ENCODE measurements at regions not wholly inside any gene's neighbourhood (a gene's known extent, or its start where the extent isn't known, plus 50 kb on each side); places are given as distances from the start of the nearest gene placed in this dataset.

GRCh38 chr13:109412283-109412901, 374.0 kb downstream of the IRS2 start:
- Mint-ChIP-seq H3K27me3 (ENCODE audit: low read depth) (no peaks in the 10 kb centered on the region), H3K4me3 (peak overlapping the region; percentile 1), H3K9me3 (no peaks in the 10 kb centered on the region), H3K4me1 (peaks cover 11% of the 10 kb centered on the region), H3K27ac (no peak overlapping the region), H3K36me3 (no peaks in the 10 kb centered on the region)
- DNase-seq (ENCODE audit: low spot score) (peak; percentile 44), ATAC-seq (peak; percentile 88)
- ChIA-PET POLR2A (no interaction called here), CTCF (no interaction called here)
- TF ChIP-seq NFE2L1 (CRISPR knock-in tag; IDR thresholded peaks at IDR 0.05) (no peak), ATF6 (CRISPR knock-in tag; IDR thresholded peaks at IDR 0.05) (no peak), MLX (CRISPR knock-in tag; IDR thresholded peaks at IDR 0.05) (no peak), FOXK1 (CRISPR knock-in tag; IDR thresholded peaks at IDR 0.05) (no peak), PRDM15 (CRISPR knock-in tag; IDR thresholded peaks at IDR 0.05) (no peak), NR2C2 (CRISPR knock-in tag; IDR thresholded peaks at IDR 0.05) (no peak), HMGXB4 (CRISPR knock-in tag; IDR thresholded peaks at IDR 0.05) (no peak), ZNF281 (CRISPR knock-in tag; IDR thresholded peaks at IDR 0.05) (no peak), IRF1 (CRISPR knock-in tag; IDR thresholded peaks at IDR 0.05) (no peak), GABPB1 (CRISPR knock-in tag; IDR thresholded peaks at IDR 0.05) (no peak), TEAD1 (CRISPR knock-in tag; IDR thresholded peaks at IDR 0.05) (no peak), RORB (CRISPR knock-in tag; IDR thresholded peaks at IDR 0.05) (no peak), ATF2 (CRISPR knock-in tag; IDR thresholded peaks at IDR 0.05; ENCODE audit: borderline replicate concordance, low read depth) (no peak), PREB (CRISPR knock-in tag; IDR thresholded peaks at IDR 0.05; ENCODE audit: borderline replicate concordance) (no peak)
